ENCODE measurements at regions not wholly inside any gene's neighbourhood (a gene's known extent, or its start where the extent isn't known, plus 50 kb on each side); places are given as distances from the start of the nearest gene placed in this dataset.

DNA sequence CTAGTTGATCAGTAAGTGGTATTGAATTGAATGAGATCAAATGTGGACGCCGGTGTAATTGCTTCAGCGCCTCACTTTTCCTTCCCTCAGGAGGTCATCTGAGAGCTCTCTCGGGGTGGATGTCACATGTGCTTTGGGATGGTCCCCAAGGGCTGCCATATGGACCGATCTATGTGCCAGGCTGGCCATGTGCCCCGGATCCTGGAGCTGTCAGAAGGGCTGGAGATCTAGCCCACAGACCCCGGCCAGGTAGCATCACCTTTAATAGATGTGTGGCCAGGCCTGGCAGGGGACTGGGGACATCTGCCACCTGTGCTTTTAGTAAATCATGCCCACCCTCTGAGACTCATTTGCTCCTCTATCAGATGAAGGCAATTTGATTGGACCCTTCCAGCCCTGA, 95.3 kb upstream of the CRHR1 start:
- no peak for DNase-seq

DNA sequence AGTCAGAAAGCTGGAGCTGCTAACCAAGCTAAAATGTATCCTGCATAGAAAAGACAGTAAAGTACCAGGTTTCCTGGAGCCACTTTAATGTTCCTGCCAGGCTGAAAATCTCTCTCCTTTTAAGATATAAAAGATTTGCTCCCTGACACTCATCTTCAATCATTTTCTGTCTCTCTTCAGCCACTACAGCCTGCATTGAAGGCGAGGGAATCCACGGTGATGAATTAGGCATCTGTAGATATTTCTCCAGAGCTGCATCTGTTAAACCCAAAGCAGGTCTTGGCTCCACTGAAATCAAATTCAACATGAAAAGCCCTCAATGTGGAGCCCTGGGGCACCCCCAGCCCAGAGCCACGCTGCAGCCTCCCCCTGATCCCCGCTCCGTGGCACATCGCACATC, 94.7 kb upstream of the CRHR1 start:
- no peak for DNase-seq

DNA sequence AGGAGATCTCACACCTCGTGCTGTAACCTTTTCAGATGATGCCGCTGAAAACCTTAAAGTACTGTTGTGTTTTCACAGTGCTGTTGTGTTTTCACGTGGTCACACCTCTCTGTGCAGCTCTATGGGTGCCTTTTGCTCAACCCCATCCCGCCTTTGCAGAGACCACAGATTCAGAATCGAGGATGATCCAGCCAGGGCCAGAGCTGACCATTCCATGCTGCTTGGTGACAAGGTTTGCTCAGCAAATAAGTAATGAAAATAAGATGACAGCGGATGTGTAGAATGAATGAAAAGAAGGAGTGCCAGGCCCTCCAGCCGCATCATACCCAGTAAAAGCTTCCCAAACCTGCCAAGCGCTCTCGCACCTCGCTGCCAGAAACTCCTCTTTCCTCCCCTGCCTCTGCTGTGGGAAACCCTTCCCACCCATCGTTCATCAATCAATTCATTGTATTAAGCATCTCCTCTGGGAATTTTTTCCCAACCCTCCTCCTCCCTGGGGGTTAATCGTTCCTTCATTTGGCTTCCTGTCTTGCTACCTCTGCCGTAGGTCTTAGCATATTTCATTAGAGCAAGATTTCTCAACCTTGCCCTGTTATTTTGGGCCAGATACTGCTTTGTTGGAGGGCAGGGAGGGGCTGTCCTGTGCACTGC, 93.4 kb upstream of the CRHR1 start:
- DNase-seq = no peak

DNA sequence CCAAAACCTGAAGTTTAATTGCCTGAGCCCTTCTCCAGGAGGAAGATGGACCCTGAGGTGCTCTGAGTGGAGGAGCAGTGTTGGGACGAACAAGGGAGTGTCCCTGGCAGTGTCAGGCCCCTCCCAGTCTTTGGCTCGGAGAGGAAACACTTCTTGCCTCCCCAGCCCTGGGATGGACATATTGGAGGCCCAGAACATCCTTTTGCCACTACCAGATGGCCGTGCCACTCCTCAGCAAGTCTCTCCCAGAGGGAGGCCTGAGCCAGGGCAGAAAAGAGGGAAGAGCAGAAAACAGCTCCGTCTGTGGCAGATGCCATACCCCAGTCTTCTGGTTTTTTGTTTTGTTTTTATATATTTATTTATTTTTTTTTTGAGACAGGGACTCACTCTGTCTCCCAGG, 91.5 kb upstream of the CRHR1 start:
- no peak for DNase-seq

GRCh38 chr17:45693792-45694191, 90.3 kb upstream of the CRHR1 start:
- DNase-seq = no peak

DNA sequence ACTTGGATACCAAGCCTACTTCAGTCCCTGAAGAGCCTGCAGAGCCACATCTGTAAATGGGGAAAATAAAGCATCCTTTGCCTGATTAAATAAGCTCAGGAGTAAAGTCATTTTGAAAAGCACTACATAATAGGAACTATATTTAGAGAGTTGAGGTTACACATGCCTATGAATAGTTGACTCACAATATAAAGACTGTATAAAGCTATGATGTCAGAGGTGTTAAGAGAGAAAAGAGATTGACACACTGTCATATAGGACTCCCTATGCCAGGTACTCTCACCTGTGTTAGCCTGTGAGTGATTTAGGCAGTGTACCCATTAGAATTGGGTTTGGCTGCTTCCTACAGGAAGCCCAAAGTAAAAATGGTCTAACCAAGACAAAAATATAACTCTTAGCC, 87.7 kb upstream of the CRHR1 start:
- no peak for DNase-seq

DNA sequence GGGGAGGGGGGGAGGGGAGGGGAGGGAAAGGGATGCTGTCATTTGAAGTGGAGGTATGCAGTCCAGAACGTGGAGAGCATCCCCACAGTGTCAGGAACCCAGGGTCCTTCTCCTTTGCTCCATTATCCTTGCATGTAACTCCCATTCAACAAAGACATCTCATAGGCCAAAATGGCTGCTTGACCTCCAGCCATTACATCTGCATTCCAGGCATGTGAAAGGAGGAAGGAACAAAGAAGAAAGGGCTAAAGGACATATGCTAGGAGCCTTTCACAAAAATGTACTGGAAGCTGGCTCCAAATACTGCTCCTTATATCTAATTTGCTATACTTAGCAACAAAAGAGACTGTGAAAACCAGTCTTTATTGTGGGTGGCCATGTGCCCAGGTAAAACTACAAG, 87.0 kb upstream of the CRHR1 start:
- DNase-seq = no peak

DNA sequence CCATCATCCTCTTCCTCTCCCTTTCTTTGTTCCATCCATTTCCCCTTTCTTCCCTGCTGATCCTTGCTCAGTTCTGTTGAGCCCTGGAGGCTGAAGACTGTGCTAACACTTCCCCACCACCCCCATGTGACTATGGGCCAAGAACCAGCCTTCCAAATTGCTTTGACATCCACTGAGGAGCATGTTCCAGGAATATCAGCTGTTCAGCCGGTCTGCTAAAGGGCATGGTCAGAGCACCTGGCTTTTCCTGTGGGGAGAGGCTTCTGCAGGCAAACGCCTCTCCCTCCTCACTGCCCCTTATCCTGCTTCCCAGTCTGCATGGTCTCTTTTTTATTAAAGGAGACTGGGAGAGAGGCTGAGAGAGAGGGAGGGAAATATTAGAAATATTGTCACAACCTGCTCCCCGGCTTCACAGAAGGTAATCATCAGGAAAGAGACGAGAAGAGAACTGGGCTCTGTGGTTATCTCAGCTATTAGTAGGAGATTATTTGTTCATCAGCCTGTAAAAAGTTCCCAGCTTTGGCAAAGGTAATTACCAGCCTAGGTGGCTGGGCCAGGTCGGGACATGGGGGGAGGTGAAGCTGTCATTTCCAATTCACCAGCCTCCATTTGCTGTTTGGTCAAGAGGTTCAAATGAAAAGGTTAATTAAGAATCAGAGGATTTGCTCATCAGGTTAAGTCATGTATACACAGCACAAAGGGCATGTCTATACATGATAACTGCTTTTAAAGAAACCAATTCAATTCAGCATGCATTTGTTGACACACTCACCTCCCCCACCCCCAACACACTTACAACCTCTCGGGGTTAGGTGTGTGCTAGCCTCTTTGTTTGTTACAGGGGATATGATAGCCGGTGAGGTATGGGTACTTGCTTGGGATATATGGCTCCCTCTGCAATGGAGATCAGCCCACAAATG, 83.7 kb upstream of the CRHR1 start:
- DNase-seq = no peak

- no peak for DNase-seq
Observed at GRCh38 chr17:45702666-45703266, 81.4 kb upstream of the CRHR1 start.

- no peak for DNase-seq
Observed at GRCh38 chr17:45703348-45703747, 80.8 kb upstream of the CRHR1 start.

DNA sequence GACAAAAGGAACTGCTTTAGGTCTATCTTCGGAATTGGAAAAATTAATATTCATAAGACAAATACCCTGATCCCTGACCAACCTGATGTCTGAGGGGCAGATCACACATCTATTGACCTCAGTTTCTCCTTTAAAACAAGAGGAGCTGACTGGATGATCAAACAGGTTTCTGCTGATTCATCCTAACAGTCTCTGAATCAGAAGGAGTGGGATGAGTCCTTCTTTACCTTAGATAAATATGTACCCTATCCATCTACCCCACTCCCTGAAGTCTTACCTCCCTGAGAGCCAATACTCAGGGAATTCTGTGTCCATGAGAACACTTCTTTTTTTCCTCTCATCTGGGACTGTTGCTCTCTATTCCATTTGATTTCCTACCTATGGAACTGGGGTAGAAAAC, 80.3 kb upstream of the CRHR1 start:
- DNase-seq = no peak

DNA sequence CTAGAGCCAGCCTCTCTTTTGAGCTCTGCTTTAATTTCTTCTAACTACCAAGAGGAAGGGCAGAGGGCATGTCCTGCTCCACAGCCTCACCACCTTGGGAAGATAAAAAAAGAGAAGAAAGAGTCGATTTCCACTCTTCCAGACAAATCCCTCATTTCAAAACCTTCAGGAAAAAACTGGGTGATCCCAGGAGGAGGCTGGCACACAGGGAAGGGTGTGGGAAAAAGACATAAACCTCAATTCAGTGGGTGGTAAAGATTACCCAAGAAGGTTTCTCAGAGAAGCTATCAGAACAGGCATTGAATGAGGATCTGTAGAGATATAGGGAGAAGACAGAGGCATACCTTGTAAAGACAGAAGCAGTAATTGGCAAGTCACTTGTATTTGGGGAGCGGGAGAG, 79.9 kb upstream of the CRHR1 start:
- no peak for DNase-seq

DNA sequence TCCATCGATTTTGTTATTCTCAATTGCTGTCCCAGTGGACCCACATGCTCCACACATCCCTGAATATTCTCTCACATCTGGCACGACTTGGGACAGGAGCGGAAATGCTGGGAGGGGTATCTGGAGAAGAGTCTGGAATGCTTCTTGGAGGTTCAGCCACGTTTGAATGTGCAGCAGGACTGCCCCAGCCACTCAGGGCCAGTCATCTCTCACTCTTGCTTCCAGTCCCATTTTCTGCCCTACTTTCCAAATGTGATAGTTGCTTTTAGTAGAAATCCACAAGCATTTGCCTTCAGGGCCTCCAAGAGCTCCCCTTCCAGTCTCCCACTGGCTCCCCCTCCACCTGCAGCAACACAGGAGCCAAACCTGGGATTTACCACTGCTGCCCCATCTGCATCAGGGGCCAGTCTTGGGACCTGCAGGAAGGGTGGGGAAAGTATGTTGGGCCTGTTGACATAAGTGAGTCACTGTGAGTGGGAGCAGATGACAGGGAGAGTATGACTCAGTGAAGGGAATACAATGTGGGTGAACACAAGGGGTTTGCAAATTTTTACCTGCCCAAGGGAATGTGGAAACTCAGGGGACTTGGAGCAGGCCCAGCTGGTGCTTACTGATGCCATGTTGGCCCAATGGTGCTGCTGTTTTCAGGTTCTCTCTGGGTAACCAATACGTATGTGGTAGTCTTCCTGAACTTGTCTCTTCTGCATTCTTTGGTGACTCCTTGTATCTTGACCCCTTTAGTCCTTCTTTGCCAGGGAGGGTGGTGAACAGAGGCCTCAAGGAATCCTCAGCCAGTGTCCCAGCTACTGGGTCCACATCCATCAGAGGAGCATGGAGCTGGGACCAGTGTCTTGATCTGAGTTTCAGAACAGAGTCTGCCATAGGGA, 78.8 kb upstream of the CRHR1 start:
- no peak for DNase-seq

- DNase-seq = no peak
Observed at GRCh38 chr17:45706033-45706432, 78.1 kb upstream of the CRHR1 start.

DNA sequence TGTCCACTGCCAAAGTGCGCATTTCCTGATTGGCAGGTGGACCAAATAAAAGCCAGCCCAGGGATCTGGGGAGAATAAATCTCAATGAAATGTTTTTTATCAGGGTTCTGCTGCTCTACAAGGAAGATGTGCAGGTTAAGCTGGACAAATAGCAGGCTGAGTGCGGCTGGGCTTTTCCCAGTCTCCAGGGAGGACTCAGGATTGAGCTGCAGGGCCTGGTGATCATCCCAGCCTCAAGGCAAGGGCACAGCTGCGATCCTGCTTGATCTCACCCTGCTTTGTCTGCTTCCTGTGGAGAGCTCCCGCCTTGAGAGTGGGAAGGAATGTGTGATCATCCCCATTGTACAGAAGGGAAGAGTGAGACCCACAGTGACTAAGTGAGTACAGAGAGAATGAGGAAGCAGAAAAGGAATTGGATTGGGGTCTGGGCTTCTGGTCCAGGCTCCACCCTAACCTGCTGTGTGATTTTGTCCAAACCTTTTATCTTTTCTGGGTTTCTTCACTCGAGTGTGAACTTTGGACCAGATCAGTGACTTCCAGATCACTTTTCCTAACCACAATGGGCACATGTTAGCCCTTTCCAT, 75.3 kb upstream of the CRHR1 start:
- no peak for DNase-seq

GRCh38 chr17:45709728-45710288, 74.3 kb upstream of the CRHR1 start:
- no peak for DNase-seq

DNA sequence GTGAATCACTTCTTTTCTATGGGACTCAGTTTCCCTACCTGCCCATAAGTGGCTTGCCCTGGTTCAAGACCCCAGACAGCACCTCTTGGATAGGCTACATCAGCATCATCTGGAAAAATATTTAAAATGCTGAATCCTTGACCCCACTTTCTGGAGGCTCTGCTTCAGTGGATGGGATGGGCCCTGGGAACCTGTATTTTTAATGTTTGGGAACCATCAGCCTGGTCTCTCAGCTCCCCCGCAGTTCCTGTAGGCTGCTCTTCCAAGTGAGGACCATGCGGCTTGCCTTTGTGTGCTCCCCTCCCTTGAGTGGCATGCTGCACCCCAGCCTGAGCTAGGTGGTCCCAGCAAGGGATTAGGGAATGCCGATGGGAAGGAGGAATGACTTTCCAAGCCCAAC, 68.3 kb upstream of the CRHR1 start:
- DNase-seq = no peak

DNA sequence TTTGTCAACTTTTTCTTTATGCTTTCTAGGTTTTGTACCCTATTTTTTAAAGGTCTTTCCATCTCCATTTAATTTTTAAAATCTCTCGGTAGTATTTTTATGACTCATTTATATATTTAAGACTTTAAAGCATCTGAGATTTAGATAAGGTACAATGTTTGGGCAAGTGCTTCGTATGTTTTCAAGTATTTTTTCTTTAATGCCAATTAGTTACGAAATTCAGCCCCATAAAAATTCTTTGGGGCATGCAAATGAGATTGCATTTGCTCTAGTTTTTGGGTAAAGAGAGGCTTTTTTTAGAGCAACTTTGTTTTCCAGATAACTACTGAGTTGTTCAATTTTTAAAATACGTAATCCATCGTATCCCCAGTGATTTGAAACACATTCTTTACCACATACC, 65.3 kb upstream of the CRHR1 start:
- no peak for DNase-seq

GRCh38 chr17:45719335-45720071, 64.6 kb upstream of the CRHR1 start:
- no peak for DNase-seq

DNA sequence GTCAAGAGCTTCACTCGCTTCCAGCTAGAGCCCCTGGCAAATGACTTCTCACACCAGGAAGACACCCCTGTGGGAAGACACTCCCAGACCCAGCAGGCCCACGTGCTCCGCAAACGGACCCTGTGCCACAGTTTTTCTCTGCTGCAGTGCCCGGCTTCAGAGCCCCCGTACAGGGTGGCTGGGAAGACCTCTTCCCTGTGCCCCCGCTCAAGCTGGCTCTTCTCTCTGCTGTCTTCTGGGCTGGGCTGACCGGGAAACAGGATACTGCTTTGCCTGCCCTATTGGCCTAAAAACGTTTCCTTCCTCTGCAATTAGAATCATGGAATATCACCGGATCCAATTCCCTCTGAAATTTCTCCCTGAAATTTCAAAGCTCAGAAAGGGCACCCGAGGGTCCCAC, 63.7 kb upstream of the CRHR1 start:
- DNase-seq = no peak

GRCh38 chr17:45722161-45722560, 62.0 kb upstream of the CRHR1 start:
- no peak for DNase-seq
